PC-9 (cell line): ENCODE measurements at regions not wholly inside any gene's neighbourhood (a gene's known extent, or its start where the extent isn't known, plus 50 kb on each side); places are given as distances from the start of the nearest gene placed in this dataset.

Experiments
- CTCF ChIP-seq: fragments of 200-600 bp; sonication (generic); conservative IDR thresholded peaks from 2 replicates; pipeline ENCODE4 v1.6.1; 2017; ENCODE audit warnings: mixed run types, antibody characterized with exemption, mild to moderate bottlenecking, moderate library complexity
- EZH2 ChIP-seq: fragments of 200-600 bp; sonication (generic); IDR thresholded peaks from 2 replicates; pipeline ENCODE4 v1.8.0; 2017; ENCODE audit warnings: antibody characterized with exemption, low read depth

DNA sequence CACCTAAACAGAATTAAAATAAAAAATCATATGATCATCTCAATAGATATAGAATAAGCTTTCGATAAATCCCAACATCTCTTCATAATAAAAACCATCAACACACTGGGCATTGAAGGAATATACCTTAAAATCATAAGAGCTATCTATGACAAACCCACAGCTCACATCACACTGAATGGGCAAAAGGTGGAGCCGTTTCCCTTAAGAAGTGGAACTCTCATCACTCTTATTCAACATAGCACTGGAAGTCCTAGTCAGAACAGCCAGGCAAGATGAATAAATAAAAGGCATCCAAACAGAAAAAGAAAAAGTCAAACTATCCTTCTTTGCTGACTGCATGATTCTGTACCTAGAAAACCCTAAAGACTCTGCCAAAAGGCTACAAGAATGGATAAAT, 510.3 kb downstream of the ZNF804A start:
- TF ChIP-seq CTCF (no peak), EZH2 (no peak)
